GM19438 (cell line): ENCODE measurements at regions not wholly inside any gene's neighbourhood (a gene's known extent, or its start where the extent isn't known, plus 50 kb on each side); places are given as distances from the start of the nearest gene placed in this dataset.
"Not testable (repeated sequence)": the region's sequence is repeated elsewhere in the genome, so short reads cannot be mapped to it uniquely, and the experiment has no call there.

Experiments used
- ATAC-seq: cut with Tn5 transposase; IDR thresholded peaks from one replicate; pipeline ENCODE4 v1.9.1; 2021; ENCODE audit warnings: low read depth; ENCODE audit not compliant: unreplicated experiment

- ATAC-seq = no peak
These were observed 159.6 kb upstream of the C14orf180 start for GRCh38 chr14:104419865-104420505.

GRCh38 chr14:104420523-104420922 is 159.0 kb upstream of the C14orf180 start:
- not testable (repeated sequence) for ATAC-seq

GRCh38 chr14:104420990-104421389 is 158.6 kb upstream of the C14orf180 start:
- ATAC-seq = no peak

- ATAC-seq = no peak
These were observed 158.2 kb upstream of the C14orf180 start for GRCh38 chr14:104421401-104421821.

GRCh38 chr14:104421892-104422828 is 157.4 kb upstream of the C14orf180 start:
- no peak for ATAC-seq

- ATAC-seq = no peak
These were observed 156.5 kb upstream of the C14orf180 start for GRCh38 chr14:104422837-104423681.

- no peak for ATAC-seq
These were observed 155.7 kb upstream of the C14orf180 start for GRCh38 chr14:104423701-104424405.

- no peak for ATAC-seq
These were observed 155.0 kb upstream of the C14orf180 start for GRCh38 chr14:104424406-104425072.

- no peak for ATAC-seq
These were observed 154.3 kb upstream of the C14orf180 start for GRCh38 chr14:104425171-104425681.

- no peak for ATAC-seq
These were observed 153.6 kb upstream of the C14orf180 start for GRCh38 chr14:104425763-104426646.

- ATAC-seq = no peak
These were observed 152.3 kb upstream of the C14orf180 start for GRCh38 chr14:104427131-104427851.

- no peak for ATAC-seq
These were observed 151.2 kb upstream of the C14orf180 start for GRCh38 chr14:104428333-104428851.

GRCh38 chr14:104428860-104429259 is 150.7 kb upstream of the C14orf180 start:
- no peak for ATAC-seq

- no peak for ATAC-seq
These were observed 150.2 kb upstream of the C14orf180 start for GRCh38 chr14:104429291-104429861.

GRCh38 chr14:104431351-104431928 is 148.1 kb upstream of the C14orf180 start:
- ATAC-seq = no peak

- ATAC-seq = no peak
These were observed 147.5 kb upstream of the C14orf180 start for GRCh38 chr14:104431929-104432541.
